Right forelimb (tissue), 1 donor: ENCODE measurements at regions not wholly inside any gene's neighbourhood (a gene's known extent, or its start where the extent isn't known, plus 50 kb on each side); places are given as distances from the start of the nearest gene placed in this dataset.

Experiments used
- DNase-seq: peaks from one replicate; pipeline ENCODE4 v3.0.0-alpha.2; 2018

DNA sequence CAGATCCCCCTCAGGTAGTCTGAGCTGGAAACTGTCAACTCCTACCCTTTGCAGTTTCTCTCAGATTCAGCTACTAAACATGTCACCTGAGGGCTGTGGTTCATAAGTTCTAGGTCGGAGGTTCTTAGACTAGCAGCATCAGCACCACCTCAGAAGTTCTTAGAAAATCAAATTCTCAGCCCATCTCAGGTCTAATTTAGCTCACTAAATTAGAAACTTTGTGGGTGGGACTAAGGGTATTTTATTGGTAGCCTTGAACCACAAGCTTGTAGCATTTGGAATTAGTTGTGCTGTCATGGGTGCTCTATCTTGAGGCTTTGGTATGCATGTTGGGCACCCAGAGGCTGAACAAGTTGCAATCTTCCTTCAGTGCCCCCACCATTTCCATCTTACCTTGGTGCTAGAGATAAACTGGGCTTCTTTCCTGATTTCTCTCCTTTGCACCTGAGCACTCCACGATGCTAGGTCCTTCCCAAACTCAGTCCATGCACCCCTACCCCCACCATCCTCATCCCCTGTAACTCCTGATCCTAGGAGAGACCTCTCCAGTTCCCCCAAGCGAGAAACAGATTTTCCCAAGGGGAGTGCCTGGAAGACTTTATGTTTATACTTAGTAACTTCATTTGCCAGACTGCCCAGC lies 54.2 kb downstream of the S1PR1 start:
- no peak for DNase-seq

DNA sequence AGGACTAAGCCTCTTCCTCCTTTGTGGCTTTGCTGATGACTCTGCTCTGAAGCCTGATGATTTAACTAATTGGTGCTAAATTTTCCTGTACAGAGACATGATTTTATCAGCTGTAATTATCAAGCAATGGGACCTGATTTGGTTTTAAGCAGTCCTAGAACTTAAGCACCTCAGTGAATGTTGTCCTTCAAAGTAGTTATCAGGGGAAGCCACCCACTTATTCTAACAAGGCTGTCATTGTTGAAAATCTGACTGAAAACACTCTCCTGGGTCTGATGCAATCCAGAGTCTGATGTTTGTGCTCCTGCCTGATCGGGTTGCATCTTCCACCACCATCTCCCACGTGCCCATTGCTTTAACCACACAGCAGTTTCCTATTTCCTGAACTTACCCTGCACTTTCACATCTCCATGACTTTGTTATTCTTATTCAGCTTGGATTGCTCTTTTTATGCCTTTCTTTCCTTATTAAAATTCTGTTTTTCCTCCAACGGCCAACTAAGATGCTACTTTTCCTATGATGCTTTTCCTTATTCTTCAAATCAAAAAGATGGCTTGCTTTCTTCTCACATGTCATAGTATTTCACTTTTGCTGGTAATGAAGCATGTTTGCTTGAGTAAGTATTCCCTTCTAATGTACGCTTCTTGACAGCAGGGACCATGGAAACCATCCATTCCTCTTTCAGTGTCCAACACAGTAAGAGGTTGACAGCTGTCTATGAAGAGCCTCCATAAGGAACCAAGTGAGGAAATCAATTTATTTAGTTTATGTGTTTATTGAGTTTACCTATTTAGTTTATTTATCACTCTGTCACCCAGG lies 55.0 kb downstream of the S1PR1 start:
- DNase-seq: no peak

GRCh38 chr1:101293461-101294051 lies 56.7 kb downstream of the S1PR1 start:
- DNase-seq: no peak

- DNase-seq: no peak
Observed at GRCh38 chr1:101295209-101295608, 58.4 kb downstream of the S1PR1 start.

DNA sequence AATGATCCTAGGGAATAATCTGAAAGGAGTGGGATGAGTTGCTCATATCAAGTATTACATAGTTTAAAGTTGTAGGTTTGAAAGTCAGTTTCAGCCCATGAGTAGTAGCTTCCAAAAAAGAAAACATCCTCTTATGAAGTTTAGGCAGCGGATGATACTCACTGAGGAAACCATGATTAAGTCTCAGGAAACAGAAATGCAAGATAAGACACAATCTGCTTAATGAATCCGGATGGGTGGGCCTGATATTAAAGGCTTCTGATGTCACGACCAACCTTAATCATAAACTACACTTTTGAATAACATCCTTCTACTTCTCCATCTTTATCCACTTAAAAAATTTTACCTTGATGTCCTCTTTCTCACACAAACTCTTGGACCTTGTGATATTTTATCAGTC lies 61.8 kb downstream of the S1PR1 start:
- DNase-seq: no peak

DNA sequence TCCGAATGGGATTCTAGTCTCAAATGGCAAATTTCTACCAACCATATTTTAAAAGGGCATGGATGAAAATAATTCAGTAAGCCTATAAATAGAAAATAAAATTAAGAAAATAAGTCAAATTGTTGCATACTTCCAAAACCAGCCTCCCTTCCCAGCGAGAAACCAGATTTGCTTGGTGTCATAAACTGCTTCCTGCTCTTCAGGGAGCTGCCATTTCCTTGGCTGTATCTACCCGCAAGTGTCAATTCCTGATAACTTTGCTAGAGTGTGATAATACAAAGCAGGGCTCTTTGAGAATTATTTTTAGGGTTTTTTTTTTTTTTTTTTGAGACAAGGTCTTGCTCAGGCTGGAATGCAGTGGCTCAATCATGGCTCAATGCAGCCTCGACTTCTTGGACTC lies 62.3 kb downstream of the S1PR1 start:
- DNase-seq: no peak

GRCh38 chr1:101299710-101300109 lies 62.9 kb downstream of the S1PR1 start:
- no peak for DNase-seq

DNA sequence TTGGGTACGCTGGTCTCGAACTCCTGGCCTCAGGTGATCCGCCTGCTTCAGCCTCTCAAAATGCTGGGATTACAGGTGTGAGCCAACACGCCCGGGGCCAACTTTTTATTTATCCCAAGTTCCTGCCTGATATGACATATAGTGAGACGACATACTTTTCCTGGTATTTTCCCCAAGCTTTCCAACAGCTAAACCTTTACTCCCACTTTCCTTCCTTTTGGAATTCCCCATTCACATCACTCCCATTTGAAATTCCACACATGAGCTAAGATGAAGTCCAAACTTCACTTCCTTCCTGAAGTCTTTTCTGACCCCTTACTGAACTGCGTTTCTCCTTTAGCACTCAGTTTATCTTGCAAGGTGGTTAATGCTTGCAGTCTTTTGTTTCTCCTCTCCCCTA lies 64.1 kb downstream of the S1PR1 start:
- DNase-seq: no peak

DNA sequence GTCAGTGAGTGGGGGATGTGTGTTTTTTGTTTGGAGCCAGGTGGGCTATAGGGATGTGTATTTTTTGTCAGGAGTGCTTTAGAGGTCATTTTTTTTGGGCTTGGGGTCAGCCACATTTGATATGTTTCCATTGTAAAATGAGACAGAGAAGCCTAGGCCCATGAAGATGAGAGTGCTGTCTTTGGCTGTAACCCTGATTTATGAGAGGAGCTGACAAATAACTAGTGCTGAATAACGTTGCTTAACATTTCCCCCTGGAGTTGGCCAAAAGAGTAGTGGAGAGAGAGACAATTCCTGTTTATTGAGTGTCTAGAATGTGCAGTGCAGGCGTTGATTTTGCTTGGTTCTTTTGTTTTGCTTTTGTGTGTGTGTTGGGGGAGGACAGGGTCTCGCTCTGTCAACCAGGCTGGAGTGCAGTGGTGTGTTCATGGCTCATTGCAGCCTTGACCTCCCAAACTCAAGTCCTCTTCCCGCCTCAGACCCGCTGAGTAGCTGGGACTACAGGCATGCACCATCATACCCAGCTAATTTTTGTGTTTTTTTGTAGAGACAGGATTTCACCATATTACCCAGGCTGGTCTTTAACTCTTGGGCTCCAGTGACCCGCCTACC lies 64.7 kb downstream of the S1PR1 start:
- DNase-seq: no peak

- no peak for DNase-seq
Observed at GRCh38 chr1:101302831-101303511, 66.2 kb downstream of the S1PR1 start.

DNA sequence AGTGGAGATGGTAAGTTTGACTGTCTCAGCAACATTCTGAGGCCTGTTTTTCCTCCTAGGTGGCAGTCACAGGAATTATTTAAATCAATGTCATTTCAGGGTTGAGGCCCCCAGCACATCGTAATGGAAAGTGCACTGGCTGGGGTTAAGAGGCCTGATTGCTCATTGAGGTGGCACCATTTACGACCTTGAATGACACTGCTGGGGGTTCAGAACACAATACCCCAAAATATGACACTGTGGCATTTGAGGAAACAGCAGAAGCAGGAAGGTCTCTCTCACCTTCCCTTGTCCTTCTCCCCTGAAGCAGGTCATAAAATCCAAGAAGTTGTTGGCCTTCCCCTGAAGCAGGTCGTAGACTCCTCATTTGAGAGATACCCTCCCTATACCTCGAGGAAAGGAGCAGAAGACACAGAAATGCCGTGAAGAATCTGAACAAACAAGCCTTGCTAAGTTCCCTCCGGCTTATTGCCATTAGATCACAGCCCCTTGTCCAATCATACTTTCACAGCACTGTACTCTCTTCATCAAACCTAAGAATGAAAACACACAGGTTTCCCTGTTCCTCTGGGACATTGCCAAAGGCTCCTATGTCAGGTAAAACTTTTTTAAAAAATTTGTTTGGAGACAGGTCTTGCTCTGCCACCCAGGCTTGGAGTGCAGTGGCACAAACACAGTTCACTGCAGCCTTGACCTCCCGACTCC lies 71.3 kb downstream of the S1PR1 start:
- DNase-seq: no peak

DNA sequence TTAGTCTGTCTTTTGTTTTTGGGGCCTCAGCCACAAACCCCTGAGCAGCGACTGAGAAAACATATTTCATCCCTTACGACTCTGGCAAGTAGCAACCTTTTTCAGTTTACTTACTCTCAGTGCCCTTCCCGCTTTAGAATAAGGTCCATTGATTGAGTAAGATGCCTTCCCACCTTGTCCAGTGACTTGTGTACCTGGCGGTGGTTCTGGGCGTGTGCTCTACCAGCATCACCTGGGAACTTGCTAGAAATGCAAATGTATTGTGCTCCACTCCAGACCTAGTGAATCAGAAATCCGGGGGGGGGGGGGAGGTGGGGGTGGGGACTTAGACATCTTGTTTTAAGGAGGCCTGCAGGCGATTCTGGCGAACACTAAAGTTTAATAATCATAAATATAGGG lies 72.1 kb downstream of the S1PR1 start:
- no peak for DNase-seq

GRCh38 chr1:101309334-101310311 lies 72.8 kb downstream of the S1PR1 start:
- peak; percentile 72 for DNase-seq

DNA sequence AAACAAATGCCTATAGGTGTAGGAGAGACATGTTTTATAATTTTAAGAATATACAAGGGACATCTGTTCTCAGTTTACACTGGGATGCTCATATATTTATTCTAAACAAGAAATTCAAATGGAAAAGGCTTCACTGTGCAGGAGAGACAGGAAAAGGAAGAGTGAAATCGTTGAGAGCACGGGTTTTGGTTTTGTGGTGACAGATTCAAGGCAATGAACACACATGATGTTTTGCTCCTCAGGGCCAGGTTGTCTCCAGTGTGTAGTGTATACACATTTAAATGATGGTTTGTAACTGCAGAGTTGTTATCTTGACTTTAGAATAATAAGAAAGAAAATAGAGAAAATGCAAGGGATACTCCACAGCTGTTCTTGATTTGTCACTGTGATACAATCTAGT lies 73.7 kb downstream of the S1PR1 start:
- DNase-seq: no peak

DNA sequence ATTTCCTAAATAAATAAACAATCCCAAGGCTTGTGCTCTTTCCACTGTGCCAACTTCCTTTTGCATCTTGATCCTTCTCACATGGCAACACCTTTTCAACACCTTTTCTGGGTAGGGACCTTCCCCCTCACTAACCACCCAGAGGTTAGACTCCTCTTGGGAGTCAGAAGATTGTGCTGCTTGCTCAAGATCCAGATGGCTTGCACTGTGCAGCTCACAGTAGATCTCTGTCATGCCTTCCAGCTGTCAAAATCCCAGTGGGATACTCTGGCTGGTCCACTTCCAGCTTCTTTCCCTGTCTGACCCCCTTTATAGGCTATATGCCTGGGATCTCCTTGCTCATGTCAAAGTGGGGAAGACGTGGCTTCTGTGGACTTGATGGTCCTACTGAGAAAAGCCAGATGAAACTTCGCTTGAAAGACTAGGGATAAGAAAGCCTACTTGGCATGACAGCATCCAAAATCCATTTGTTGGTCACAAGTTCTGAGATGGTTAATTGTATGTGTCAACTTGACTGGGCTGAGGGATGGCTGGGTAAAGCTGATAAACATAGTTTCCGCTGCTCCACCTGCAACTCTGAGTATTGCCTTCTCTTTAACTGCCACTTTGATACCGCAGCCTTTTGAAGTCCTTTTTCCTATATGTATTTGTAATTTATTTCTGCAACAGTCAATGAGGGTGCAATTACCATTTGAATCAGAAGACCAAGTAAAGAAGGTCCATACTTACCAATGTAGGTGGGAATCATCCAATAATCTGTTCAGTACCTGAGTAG lies 74.5 kb downstream of the S1PR1 start:
- no peak for DNase-seq

DNA sequence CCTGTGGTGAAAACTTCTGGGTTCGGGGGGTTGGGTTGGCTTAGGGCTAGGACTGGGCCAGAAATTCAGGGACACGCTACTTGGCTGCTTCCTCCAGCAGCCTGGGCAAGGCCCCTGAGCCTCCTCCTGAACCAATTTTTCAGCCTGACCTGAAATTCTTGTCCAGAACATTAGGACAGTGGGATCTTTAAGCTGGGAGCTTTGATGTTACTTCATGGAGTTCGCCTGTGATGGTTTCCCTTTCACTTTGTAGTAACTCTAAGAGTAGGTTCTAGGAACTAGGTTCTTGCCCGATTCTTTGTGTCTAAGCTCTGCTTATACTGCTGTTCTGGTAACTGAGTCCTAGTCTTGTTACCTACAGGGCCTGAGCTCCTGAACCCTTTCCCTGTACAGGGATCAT lies 75.3 kb downstream of the S1PR1 start:
- DNase-seq: no peak

- no peak for DNase-seq
Observed at GRCh38 chr1:101313356-101313755, 76.5 kb downstream of the S1PR1 start.

GRCh38 chr1:101314244-101314643 lies 77.4 kb downstream of the S1PR1 start:
- no peak for DNase-seq

GRCh38 chr1:101316256-101316655 lies 79.4 kb downstream of the S1PR1 start:
- DNase-seq: no peak

DNA sequence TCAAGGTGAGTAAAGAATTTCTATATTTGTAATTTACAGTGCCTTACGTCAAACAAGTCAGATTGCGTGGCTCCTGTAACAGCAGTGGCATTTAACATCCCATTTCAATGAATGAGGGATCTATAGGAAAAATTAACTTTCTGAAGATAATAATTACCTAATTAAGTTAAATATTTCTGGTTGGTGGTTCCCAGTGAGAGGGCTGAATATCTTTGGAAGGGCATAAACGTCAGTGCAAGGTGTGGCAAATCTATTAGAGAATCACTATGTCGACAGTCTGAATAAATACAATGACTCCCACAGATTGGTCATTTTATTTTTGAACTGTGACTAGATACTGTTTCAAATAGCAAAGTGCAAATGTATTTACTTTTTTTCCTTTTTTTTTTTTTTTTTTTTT lies 80.0 kb downstream of the S1PR1 start:
- DNase-seq: no peak

- DNase-seq: no peak
Observed at GRCh38 chr1:101317590-101317989, 80.8 kb downstream of the S1PR1 start.
